Activated CD8-positive, alpha-beta memory T cell treated with anti-CD3 and anti-CD28 coated beads, Interleukin-2, amount 50 U/mL, for 1 hour (primary cell): ENCODE measurements at regions not wholly inside any gene's neighbourhood (a gene's known extent, or its start where the extent isn't known, plus 50 kb on each side); places are given as distances from the start of the nearest gene placed in this dataset.
A peak's percentile ranks its signal among the peaks of the same experiment; 100 is the strongest.
"Not testable (repeated sequence)": the region's sequence is repeated elsewhere in the genome, so short reads cannot be mapped to it uniquely, and the experiment has no call there.

Source experiments
- DNase-seq: peaks from one replicate; pipeline ENCODE4 v3.0.0-alpha.2; 2020; ENCODE audit errors: extremely low read depth

- peak; percentile 70 for DNase-seq
These were observed 227.3 kb downstream of the KTN1 start for GRCh38 chr14:55807053-55807880.

- no peak for DNase-seq
These were observed 227.9 kb downstream of the KTN1 start for GRCh38 chr14:55807881-55808379.

- DNase-seq = no peak
These were observed 233.6 kb downstream of the KTN1 start for GRCh38 chr14:55813630-55814029.

GRCh38 chr14:55814064-55814463 is 234.1 kb downstream of the KTN1 start:
- DNase-seq = no peak

GRCh38 chr14:55814873-55815272 is 234.9 kb downstream of the KTN1 start:
- no peak for DNase-seq

GRCh38 chr14:55816225-55816624 is 236.2 kb downstream of the KTN1 start:
- no peak for DNase-seq

- DNase-seq = no peak
These were observed 239.8 kb downstream of the KTN1 start for GRCh38 chr14:55819610-55820304.

- no peak for DNase-seq
These were observed 242.9 kb downstream of the KTN1 start for GRCh38 chr14:55822906-55823305.

GRCh38 chr14:55832122-55832911 is 252.3 kb downstream of the KTN1 start:
- DNase-seq = no peak

GRCh38 chr14:55832974-55833373 is 253.0 kb downstream of the KTN1 start:
- no peak for DNase-seq

GRCh38 chr14:55834390-55834789 is 254.4 kb downstream of the KTN1 start:
- no peak for DNase-seq

GRCh38 chr14:55835985-55836384 is 256.0 kb downstream of the KTN1 start:
- no peak for DNase-seq

GRCh38 chr14:55837467-55837866 is 257.5 kb downstream of the KTN1 start:
- DNase-seq = no peak

- no peak for DNase-seq
These were observed 258.6 kb downstream of the KTN1 start for GRCh38 chr14:55838529-55839052.

- DNase-seq = not testable (repeated sequence)
These were observed 259.4 kb downstream of the KTN1 start for GRCh38 chr14:55839301-55839947.

GRCh38 chr14:55840821-55841220 is 260.8 kb downstream of the KTN1 start:
- no peak for DNase-seq

- DNase-seq = no peak
These were observed 261.6 kb downstream of the KTN1 start for GRCh38 chr14:55841625-55842024.

GRCh38 chr14:55843718-55844403 is 263.9 kb downstream of the KTN1 start:
- no peak for DNase-seq

- no peak for DNase-seq
These were observed 266.2 kb downstream of the KTN1 start for GRCh38 chr14:55845963-55846825.
